GM12878 (cell line): ENCODE measurements at regions not wholly inside any gene's neighbourhood (a gene's known extent, or its start where the extent isn't known, plus 50 kb on each side); places are given as distances from the start of the nearest gene placed in this dataset.

Experiments used
- ASH2L ChIP-seq: fragments of 300-600, 200-600 bp; sonication (generic); IDR thresholded peaks from 2 replicates; pipeline ENCODE4 v1.6.1; 2017; ENCODE audit warnings: low read depth, mild to moderate bottlenecking, borderline replicate concordance
- ATF2 ChIP-seq: IDR thresholded peaks from 2 replicates; pipeline ENCODE4 v1.6.1; 2012; ENCODE audit warnings: low read length, inconsistent platforms
- BRCA1 ChIP-seq: IDR thresholded peaks from 2 replicates; pipeline ENCODE4 v1.6.1; 2011; ENCODE audit warnings: low read depth, low read length, improper control_type of control experiment
- CUX1 ChIP-seq: IDR thresholded peaks from 2 replicates; pipeline ENCODE4 v1.6.1; 2012; ENCODE audit warnings: improper control_type of control experiment, low read depth, low read length; ENCODE audit not compliant: insufficient replicate concordance
- HDAC6 ChIP-seq: fragments of 200-600 bp; sonication (generic); IDR thresholded peaks from one replicate; pipeline ENCODE4 v1.8.0; 2017; ENCODE audit warnings: antibody characterized with exemption; ENCODE audit not compliant: unreplicated experiment
- MYB ChIP-seq: fragments of 150-350 bp; IDR thresholded peaks from 2 replicates; pipeline ENCODE4 v1.6.1; 2014; ENCODE audit warnings: mild to moderate bottlenecking, low read depth, low read length, borderline replicate concordance
- NFXL1 ChIP-seq: fragments of 450-650 bp; IDR thresholded peaks from 2 replicates; pipeline ENCODE4 v1.6.1; 2017; ENCODE audit warnings: antibody characterized with exemption, mild to moderate bottlenecking, borderline replicate concordance
- NRF1 ChIP-seq: conservative IDR thresholded peaks from 2 replicates; pipeline ENCODE4 v1.6.1; 2011; ENCODE audit warnings: mild to moderate bottlenecking, low read depth, low read length, improper control_type of control experiment
- PAX5 ChIP-seq: IDR thresholded peaks from 2 replicates; pipeline ENCODE4 v1.6.1; 2011; ENCODE audit warnings: low read depth, low read length, borderline replicate concordance
- RB1 ChIP-seq: fragments of 450-650 bp; formaldehyde crosslinking; IDR thresholded peaks from 2 replicates; pipeline ENCODE4 v1.6.1; 2017; ENCODE audit warnings: mild to moderate bottlenecking, borderline replicate concordance
- RELA ChIP-seq: fragments of 450-650 bp; IDR thresholded peaks from 2 replicates; pipeline ENCODE4 v1.8.0; 2014; ENCODE audit warnings: borderline replicate concordance; ENCODE audit not compliant: partially characterized antibody
- SPI1 ChIP-seq: IDR thresholded peaks from 2 replicates; pipeline ENCODE4 v1.6.1; 2011; ENCODE audit warnings: low read depth, mild to moderate bottlenecking, low read length, moderate library complexity, borderline replicate concordance; ENCODE audit not compliant: insufficient read depth
- STAT3 ChIP-seq: IDR thresholded peaks from 2 replicates; pipeline ENCODE4 v1.6.1; 2011; ENCODE audit warnings: low read depth, low read length, improper control_type of control experiment
- TCF3 ChIP-seq: IDR thresholded peaks from 2 replicates; pipeline ENCODE4 v1.6.1; 2012; ENCODE audit warnings: low read depth, mild to moderate bottlenecking, low read length, borderline replicate concordance; ENCODE audit not compliant: insufficient read depth
- ZNF592 ChIP-seq: fragments of 450-650 bp; IDR thresholded peaks from 2 replicates; pipeline ENCODE4 v1.6.1; 2017; ENCODE audit warnings: mild to moderate bottlenecking, moderate library complexity

- TF ChIP-seq CUX1 (no peak), NFXL1 (no peak), ZNF592 (peak; percentile 65), STAT3 (no peak), MYB (peak; percentile 64), HDAC6 (no peak), BRCA1 (no peak), NRF1 (no peak), RB1 (no peak), ASH2L (peak; percentile 11; the same call in 1 of the 2 replicates), PAX5 (peak; percentile 94), ATF2 (no peak), RELA (peak; percentile 55), SPI1 (peak; percentile 83), TCF3 (peak; percentile 99)
These were observed 78.8 kb upstream of the ARID1B start (continued) for GRCh38 chr6:156698239-156699016.
